H9 (cell line): ENCODE measurements at regions not wholly inside any gene's neighbourhood (a gene's known extent, or its start where the extent isn't known, plus 50 kb on each side); places are given as distances from the start of the nearest gene placed in this dataset.

Experiments used
- DNase-seq: peaks from one replicate; pipeline ENCODE4 v3.0.0-alpha.2; 2017
- H2AFZ ChIP-seq: one replicate; pipeline ENCODE4 v1.6.1; 2013; ENCODE audit warnings: mild to moderate bottlenecking, low read length, control low read depth, moderate library complexity
- H2AK5ac ChIP-seq: 2 replicates; pipeline ENCODE4 v1.6.1; 2013; ENCODE audit warnings: low read length, control low read depth, mixed read lengths; ENCODE audit not compliant: insufficient read length
- H2BK120ac ChIP-seq: one replicate; pipeline ENCODE4 v1.6.1; 2013; ENCODE audit warnings: low read depth, mild to moderate bottlenecking, low read length, control low read depth, inconsistent platforms; ENCODE audit not compliant: poor library complexity, severe bottlenecking
- H2BK12ac ChIP-seq: 2 replicates; pipeline ENCODE4 v1.6.1; 2013; ENCODE audit warnings: low read length, control low read depth, mixed read lengths, low read depth; ENCODE audit not compliant: insufficient read length
- H2BK15ac ChIP-seq: 2 replicates; pipeline ENCODE4 v1.6.1; 2013; ENCODE audit warnings: low read depth, low read length, control low read depth
- H2BK20ac ChIP-seq: one replicate; pipeline ENCODE4 v1.6.1; 2013; ENCODE audit warnings: low read depth, mild to moderate bottlenecking, low read length, control low read depth, inconsistent platforms; ENCODE audit not compliant: poor library complexity, severe bottlenecking
- H2BK5ac ChIP-seq: 2 replicates; pipeline ENCODE4 v1.6.1; 2013; ENCODE audit warnings: low read length, control low read depth, mixed read lengths; ENCODE audit not compliant: insufficient read length
- H3K14ac ChIP-seq: 2 replicates; pipeline ENCODE4 v1.6.1; 2013; ENCODE audit warnings: low read length, control low read depth; ENCODE audit not compliant: insufficient read depth
- H3K18ac ChIP-seq: 2 replicates; pipeline ENCODE4 v1.6.1; 2013; ENCODE audit warnings: low read depth, mild to moderate bottlenecking, mixed read lengths, low read length, control low read depth; ENCODE audit not compliant: insufficient read length
- H3K23ac ChIP-seq: 2 replicates; pipeline ENCODE4 v1.6.1; 2013; ENCODE audit warnings: low read length, control low read depth, mixed read lengths, low read depth; ENCODE audit not compliant: insufficient read length
- H3K23me2 ChIP-seq: 2 replicates; pipeline ENCODE4 v1.6.1; 2013; ENCODE audit warnings: low read depth, mild to moderate bottlenecking, mixed read lengths, low read length, control low read depth; ENCODE audit not compliant: insufficient read length, poor library complexity, severe bottlenecking
- H3K27ac ChIP-seq: 2 replicates; pipeline ENCODE4 v1.5.1; 2013; ENCODE audit warnings: low read length, control low read depth, mixed read lengths, low read depth; ENCODE audit not compliant: insufficient read length
- H3K27me3 ChIP-seq: 2 replicates; pipeline ENCODE4 v1.6.1; 2013; ENCODE audit warnings: low read length, control low read depth, inconsistent platforms; ENCODE audit not compliant: insufficient read depth
- H3K4ac ChIP-seq: 2 replicates; pipeline ENCODE4 v1.6.1; 2013; ENCODE audit warnings: low read depth, mild to moderate bottlenecking, control low read depth, inconsistent platforms, low read length, moderate library complexity
- H3K4me1 ChIP-seq: 2 replicates; pipeline ENCODE4 v1.6.1; 2013; ENCODE audit warnings: low read length, control low read depth, inconsistent platforms; ENCODE audit not compliant: insufficient read depth
- H3K4me2 ChIP-seq: 2 replicates; pipeline ENCODE4 v1.6.1; 2013; ENCODE audit warnings: low read length, control low read depth, mixed read lengths; ENCODE audit not compliant: insufficient read length, insufficient read depth
- H3K56ac ChIP-seq: 2 replicates; pipeline ENCODE4 v1.6.1; 2013; ENCODE audit warnings: low read depth, mild to moderate bottlenecking, mixed read lengths, low read length, control low read depth; ENCODE audit not compliant: insufficient read length
- H3K79me1 ChIP-seq: 2 replicates; pipeline ENCODE4 v1.6.1; 2013; ENCODE audit warnings: low read depth, mild to moderate bottlenecking, moderate library complexity, low read length, control low read depth, inconsistent platforms; ENCODE audit not compliant: insufficient read depth, poor library complexity, severe bottlenecking
- H3K79me2 ChIP-seq: 2 replicates; pipeline ENCODE4 v1.6.1; 2013; ENCODE audit warnings: low read length, control low read depth, inconsistent platforms; ENCODE audit not compliant: insufficient read depth
- H3K9ac ChIP-seq: 2 replicates; pipeline ENCODE4 v1.6.1; 2013; ENCODE audit warnings: low read length, control low read depth, mixed read lengths; ENCODE audit not compliant: insufficient read length; ENCODE audit errors: extremely low read depth
- H3K9me3 ChIP-seq: one replicate; pipeline ENCODE4 v1.6.1; 2013; ENCODE audit warnings: low read depth, low read length, inconsistent platforms; ENCODE audit not compliant: control insufficient read depth
- H3T11ph ChIP-seq: one replicate; pipeline ENCODE4 v1.6.1; 2013; ENCODE audit warnings: mild to moderate bottlenecking, low read length, control low read depth, inconsistent platforms
- H4K20me1 ChIP-seq: one replicate; pipeline ENCODE4 v1.6.1; 2013; ENCODE audit not compliant: control insufficient read depth, insufficient read length, insufficient read depth
- H4K5ac ChIP-seq: 2 replicates; pipeline ENCODE4 v1.6.1; 2013; ENCODE audit warnings: low read depth, mild to moderate bottlenecking, mixed read lengths, low read length, control low read depth; ENCODE audit not compliant: insufficient read length
- H4K8ac ChIP-seq: replicated peaks from 2 replicates; pipeline ENCODE4 v1.6.1; 2013; ENCODE audit warnings: low read length, control low read depth, mixed read lengths, low read depth; ENCODE audit not compliant: insufficient read length
- H4K91ac ChIP-seq: 2 replicates; pipeline ENCODE4 v1.6.1; 2013; ENCODE audit warnings: low read depth, mild to moderate bottlenecking, moderate library complexity, mixed read lengths, low read length, control low read depth; ENCODE audit not compliant: insufficient read length
- H3K27ac Mint-ChIP-seq, 3 experiments: 2 replicates in 2 of 3; 3 replicates in 1 of 3; pipeline ENCODE4 v1.8.0; 2020 to 2021; ENCODE audit warnings: mixed read lengths in 3 of 3, mild to moderate bottlenecking in 1 of 3, moderate library complexity in 1 of 3
- H3K27me3 Mint-ChIP-seq: 2 replicates; pipeline ENCODE4 v1.8.0; 2021; ENCODE audit warnings: low read depth, mild to moderate bottlenecking, moderate library complexity, mixed read lengths
- H3K36me3 Mint-ChIP-seq, 3 experiments: 2 replicates in 2 of 3; 3 replicates in 1 of 3; pipeline ENCODE4 v1.8.0; 2020 to 2021; ENCODE audit warnings: low read depth in 3 of 3, mixed read lengths in 3 of 3; ENCODE audit not compliant: insufficient read depth in 1 of 3
- H3K4me1 Mint-ChIP-seq, 2 experiments: 2 replicates each; pipeline ENCODE4 v1.8.0; 2020; ENCODE audit warnings: mixed read lengths in 2 of 2
- H3K4me3 Mint-ChIP-seq, 2 experiments: 2 replicates in 1 of 2; 3 replicates in 1 of 2; pipeline ENCODE4 v1.8.0; 2020 to 2021; ENCODE audit warnings: mild to moderate bottlenecking in 2 of 2, mixed read lengths in 2 of 2, moderate library complexity in 1 of 2
- H3K9me3 Mint-ChIP-seq, 2 experiments: 2 replicates in 1 of 2; 3 replicates in 1 of 2; pipeline ENCODE4 v1.8.0; 2020; ENCODE audit warnings: mild to moderate bottlenecking in 2 of 2, mixed read lengths in 2 of 2, moderate library complexity in 1 of 2
- TF ChIP-seq, protein P1 (sequence below): fragments of 200-600 bp; sonication (generic); conservative IDR thresholded peaks from 3 replicates; pipeline ENCODE4 v1.8.0; 2021; ENCODE audit warnings: antibody characterized with exemption, mild to moderate bottlenecking

DNA sequence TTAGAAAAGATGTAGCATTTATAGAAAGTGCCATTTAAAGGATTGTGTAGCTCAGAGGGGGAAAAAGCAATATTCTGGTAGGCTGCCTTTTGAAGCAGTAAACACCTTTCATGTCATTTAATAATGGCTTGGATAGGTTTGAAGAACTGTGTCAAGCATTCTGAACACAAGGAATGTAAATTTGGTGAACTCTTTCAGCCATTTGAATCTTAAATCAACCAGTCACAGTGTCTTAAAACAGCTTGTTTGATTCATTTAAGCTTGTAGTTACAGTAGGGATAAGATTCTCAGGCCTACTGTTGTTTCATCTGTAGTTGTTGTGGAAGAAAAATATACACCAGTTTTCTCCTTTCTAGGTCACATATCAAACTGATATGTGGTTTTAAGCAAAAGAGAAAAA lies 299.4 kb upstream of the NOVA1 start:
- peaks cover 6 to 18% (median 6%) of the 10 kb centered on the region in 3 experiments for H3K36me3 Mint-ChIP-seq
- H3K9me3 ChIP-seq = no peaks in the 10 kb centered on the region

More for the DNA sequence above, 299.4 kb upstream of the NOVA1 start:
- Histone ChIP-seq H3K23me2 (no peaks in the 10 kb centered on the region), H3K9ac (no peak overlapping the region), H3K56ac (no peak overlapping the region), H3K27me3 (no peaks in the 10 kb centered on the region), H2AK5ac (no peak overlapping the region), H4K5ac (no peak overlapping the region), H2BK15ac (no peak overlapping the region), H4K20me1 (no peaks in the 10 kb centered on the region), H2BK120ac (no peak overlapping the region), H2BK5ac (no peak overlapping the region), H4K8ac (no peak overlapping the region), H3K23ac (no peak overlapping the region), H3K18ac (no peak overlapping the region), H3K14ac (no peak overlapping the region), H4K91ac (no peak overlapping the region), H3K4me2 (no peak overlapping the region), H3T11ph (no peak overlapping the region), H3K79me2 (no peaks in the 10 kb centered on the region), H2BK20ac (no peak overlapping the region), H3K79me1 (no peaks in the 10 kb centered on the region), H3K27ac (no peak overlapping the region), H2BK12ac (no peak overlapping the region), H3K4me1 (no peaks in the 10 kb centered on the region), H3K4ac (no peak overlapping the region), H2AFZ (no peak overlapping the region)
- Mint-ChIP-seq H3K27me3 (no peaks in the 10 kb centered on the region), H3K9me3 (peaks cover 11 to 15% of the 10 kb centered on the region in 2 experiments), H3K4me3 (no peak overlapping the region), H3K27ac (no peak overlapping the region), H3K4me1 (no peaks in the 10 kb centered on the region)
- no peak for DNase-seq
- TF ChIP-seq, protein P1, sequence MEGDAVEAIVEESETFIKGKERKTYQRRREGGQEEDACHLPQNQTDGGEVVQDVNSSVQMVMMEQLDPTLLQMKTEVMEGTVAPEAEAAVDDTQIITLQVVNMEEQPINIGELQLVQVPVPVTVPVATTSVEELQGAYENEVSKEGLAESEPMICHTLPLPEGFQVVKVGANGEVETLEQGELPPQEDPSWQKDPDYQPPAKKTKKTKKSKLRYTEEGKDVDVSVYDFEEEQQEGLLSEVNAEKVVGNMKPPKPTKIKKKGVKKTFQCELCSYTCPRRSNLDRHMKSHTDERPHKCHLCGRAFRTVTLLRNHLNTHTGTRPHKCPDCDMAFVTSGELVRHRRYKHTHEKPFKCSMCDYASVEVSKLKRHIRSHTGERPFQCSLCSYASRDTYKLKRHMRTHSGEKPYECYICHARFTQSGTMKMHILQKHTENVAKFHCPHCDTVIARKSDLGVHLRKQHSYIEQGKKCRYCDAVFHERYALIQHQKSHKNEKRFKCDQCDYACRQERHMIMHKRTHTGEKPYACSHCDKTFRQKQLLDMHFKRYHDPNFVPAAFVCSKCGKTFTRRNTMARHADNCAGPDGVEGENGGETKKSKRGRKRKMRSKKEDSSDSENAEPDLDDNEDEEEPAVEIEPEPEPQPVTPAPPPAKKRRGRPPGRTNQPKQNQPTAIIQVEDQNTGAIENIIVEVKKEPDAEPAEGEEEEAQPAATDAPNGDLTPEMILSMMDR = no peak
